ACHN (cell line): ENCODE measurements at regions not wholly inside any gene's neighbourhood (a gene's known extent, or its start where the extent isn't known, plus 50 kb on each side); places are given as distances from the start of the nearest gene placed in this dataset.
"Not testable (repeated sequence)": the region's sequence is repeated elsewhere in the genome, so short reads cannot be mapped to it uniquely, and the experiment has no call there.

Source experiments
- DNase-seq: peaks from one replicate; pipeline ENCODE4 v3.0.0-alpha.2; 2015
- in situ Hi-C: cut with HindIII; loops from 2 replicates; pipeline ENCODE4 v1.10.0; 2017; ENCODE audit warnings: low sequenced_read_pairs, low pct_ligation_motif_present, low pct_unique_long_range_greater_than_20kb

DNA sequence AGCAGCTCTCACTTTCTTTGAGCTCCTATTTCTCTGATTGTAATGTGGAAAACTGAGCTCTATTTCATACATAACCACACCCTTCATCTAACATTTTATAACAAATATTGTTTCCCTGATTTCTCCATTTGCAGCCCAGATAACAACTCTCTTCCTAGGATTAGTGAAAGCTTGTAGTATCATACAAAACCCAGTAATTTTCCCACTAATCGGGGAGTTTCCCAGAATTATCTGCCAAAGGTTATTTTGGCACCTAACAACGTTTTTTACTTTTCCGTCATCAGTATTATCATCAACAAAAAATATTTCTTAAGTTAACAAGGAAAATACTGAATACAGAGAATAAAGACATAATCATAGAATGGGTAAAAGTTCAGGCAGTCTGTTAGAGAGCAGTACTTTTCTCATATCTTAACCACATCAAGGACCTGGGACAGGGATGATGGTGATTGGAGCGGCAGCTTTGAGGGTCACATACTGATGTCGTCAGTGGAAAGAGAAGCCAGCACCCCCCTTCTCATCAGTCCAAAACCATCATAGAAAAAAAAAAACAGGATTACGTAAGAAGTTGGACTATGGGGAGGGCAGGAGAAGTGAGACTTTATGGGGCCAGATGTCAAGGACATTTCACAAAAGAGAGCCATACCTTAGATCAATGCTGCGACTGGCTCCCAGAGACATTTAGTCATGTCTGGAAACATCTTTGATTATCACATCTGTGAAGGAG is 166.1 kb upstream of the TNFAIP3 start:
- no peak for DNase-seq
- in situ Hi-C loops: no loop called here

DNA sequence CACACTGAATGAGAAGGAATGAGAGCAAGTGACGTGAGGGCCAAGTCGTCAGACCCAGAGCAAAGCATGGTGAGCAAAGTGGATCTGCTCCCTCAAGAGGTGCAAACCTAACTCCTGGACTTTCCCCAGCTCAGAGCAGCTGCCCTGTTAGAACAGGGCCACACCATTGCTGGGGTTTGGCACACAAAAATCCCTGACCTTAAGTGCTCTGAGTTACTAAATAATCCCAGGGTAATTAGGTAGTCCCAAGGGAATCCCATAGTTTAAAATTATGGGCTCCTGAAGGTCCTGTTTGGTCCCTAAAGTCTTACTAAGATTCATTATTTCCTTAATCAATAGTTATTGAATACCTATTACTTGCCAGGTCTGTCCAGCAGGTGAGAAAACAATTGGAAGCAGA is 165.1 kb upstream of the TNFAIP3 start:
- in situ Hi-C loops: no loop called here
- DNase-seq: no peak

DNA sequence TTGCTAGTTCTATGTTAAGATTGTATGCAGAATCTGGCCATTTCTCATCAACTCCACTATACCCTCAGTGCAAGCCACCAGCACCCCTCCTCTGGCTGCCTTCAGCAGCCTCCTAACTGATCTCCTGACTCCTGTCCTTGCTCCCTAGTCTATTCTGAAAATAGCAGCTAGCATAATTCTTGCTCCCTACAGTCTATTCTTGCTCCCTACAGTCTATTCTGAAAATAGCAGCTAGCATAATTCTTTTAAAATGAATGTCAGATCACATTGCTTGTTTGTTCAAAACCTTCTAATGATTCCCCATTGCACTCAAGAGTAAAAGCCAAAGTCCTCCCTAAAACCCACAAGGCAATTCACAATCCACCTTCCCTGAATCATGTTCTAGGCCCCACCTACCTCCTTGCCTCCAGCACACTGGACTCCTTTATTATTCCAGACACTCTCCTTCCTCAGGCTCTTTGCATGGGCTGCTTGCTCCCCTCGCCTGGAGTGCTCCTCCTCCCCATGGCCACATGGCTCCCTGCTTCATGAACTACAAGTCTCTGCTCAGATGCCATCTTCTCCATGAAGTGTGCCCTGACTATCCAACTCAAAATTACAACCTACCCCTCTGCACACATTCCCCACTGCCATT is 164.2 kb upstream of the TNFAIP3 start:
- DNase-seq: no peak
- in situ Hi-C loops: no loop called here

DNA sequence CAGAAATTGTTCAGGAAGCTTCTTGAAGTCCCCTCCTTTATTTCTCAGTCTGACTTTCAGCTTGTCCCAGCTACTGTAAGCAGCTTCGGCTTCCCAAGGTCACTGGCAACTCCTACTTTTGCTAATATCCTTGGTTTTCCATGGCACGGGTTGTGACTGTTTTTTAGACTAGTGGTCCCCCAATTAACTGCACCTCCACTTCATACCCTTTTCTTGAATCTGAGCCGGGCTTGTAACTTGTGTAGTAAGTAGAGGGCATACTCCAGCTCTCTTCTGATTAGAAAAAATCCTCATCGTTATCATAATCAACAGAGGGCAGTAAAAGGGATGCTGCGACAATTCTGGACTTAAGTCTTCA is 162.3 kb upstream of the TNFAIP3 start:
- in situ Hi-C loops: no loop called here
- no peak for DNase-seq

DNA sequence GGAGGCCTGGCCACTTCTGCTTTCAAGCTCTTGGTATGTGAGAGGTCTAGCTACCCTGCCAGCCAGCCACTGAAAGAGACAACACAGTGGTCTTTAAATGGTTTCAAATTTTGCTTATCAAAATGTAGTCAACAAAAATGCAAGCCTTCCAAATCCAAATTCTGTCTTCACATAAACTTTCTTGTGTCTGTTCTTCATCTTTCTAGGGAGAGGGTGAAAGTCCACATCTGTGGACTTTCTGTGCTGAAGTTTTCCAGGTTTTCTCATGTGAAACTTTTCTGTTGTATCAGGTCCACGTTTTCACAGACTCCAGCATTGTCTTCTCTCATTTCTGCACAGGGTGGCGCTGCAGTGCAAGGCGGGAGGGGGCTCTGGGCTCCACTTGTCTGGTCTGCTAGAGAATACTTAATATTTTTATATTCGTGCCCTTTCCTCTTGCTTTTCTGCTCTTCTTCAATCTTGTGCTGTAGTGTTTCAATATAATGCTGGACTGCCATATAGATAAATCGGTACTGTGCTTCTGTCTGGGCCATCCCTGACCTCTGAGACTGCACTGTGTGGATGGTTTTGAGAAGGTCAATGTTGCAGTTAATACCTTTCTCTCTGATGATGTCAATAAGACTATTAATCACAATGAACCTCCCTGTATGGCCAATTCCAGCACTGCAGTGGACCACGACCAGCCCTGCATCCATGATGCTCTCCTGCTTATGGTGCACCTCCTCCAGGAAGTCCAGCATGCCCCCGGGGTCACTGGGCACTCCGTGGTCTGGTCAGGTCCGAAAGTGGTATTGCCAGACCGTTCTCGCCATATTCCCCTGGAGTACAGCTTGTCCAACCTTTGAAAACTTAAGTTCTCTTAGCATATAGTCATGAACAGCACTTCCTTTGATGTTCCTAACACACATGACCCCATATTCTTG is 161.6 kb upstream of the TNFAIP3 start:
- in situ Hi-C loops: no loop called here
- DNase-seq: peak; percentile 53

DNA sequence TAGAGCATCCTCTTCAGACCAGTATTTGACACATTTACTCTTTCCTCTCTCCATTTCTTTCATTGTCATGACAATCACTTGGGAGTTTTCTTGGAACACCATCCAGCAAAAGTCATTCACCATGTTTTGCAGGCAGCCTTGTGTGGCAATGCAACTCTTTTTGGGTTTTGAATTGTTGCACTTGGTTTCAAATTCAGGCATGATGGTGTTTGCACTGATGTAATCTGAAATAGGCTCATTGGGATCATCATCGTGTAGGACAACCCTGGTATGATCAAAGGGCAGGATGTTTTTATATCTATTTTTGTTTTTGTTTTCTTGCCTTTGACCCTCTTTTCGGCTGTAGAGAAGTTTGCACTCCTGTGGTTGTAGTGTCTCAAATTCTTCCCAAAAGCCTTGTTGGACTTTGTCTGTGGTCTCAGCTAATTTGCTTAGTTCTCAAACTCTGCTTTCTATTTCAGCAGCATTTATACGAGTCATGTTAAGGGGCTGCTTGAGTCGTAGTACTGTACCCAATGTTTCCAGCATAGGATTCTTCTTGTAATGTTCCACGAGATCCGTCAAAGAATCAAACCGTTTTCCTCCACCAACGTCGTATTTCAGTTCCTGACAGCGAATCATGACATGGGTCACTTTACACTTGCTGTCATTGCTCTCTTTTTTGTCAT is 160.8 kb upstream of the TNFAIP3 start:
- DNase-seq: no peak
- in situ Hi-C loops: no loop called here

DNA sequence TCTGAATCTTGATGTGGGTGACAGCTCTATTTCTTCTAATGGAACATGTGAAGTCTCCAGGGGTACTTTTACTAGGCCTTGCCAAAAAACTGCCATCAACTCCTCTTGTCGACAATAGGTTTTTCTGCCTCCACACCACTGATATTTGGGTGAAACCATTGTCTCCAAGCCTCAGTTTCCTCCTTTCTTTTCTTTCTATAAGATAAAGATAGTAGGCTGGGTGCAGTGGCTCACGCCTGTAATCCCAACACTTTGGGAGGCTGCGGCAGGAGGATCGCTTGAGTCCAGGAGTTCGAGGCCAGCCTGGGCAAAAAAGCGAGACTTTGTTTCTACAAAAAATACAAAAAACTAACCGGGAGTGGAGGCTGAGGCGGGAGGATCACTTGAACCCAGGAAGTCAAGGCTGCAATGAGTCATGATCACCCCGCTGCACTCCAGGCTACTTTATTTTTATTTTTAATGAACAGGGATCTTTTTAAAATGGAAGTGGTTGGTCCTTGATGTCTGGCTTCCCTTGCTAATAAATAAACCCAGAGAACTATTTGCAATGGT is 159.9 kb upstream of the TNFAIP3 start:
- in situ Hi-C loops: no loop called here
- DNase-seq: no peak

DNA sequence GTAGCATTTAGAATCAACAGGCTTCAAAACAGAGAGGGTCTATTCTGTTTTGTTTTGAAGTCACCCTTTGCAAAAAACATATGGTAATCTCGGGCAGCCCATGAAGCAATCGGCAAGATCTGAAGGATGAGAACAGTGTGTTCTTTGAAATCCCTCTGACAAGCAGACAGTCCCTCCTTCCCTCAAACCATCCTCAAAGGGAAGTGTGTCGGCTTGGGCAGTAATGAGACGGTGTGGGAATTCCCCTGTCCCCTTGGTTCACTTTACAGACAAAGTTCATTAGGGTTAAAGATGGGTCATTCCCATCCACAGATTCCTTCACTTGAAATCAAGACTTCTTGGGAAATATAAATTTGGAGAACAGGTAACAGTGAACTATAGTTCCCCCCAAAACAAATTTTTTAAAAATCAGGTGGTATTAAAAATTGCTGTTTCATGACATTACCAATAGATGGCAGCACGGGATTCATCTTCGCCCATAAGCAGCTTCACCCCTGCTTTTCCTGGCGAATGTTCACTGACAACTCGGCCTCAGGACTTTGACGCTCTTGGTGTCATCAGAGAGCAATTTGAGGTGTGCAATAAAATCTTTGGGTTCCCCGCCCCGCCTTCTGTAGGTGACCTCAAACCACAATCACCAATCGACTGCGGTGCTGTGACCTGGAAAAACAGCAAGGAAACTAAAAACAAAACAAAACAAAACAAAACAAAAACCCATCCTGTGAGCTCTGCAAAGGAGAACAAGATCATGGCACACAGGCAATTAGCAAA is 159.3 kb upstream of the TNFAIP3 start:
- in situ Hi-C loops: no loop called here
- DNase-seq: peak; percentile 65

DNA sequence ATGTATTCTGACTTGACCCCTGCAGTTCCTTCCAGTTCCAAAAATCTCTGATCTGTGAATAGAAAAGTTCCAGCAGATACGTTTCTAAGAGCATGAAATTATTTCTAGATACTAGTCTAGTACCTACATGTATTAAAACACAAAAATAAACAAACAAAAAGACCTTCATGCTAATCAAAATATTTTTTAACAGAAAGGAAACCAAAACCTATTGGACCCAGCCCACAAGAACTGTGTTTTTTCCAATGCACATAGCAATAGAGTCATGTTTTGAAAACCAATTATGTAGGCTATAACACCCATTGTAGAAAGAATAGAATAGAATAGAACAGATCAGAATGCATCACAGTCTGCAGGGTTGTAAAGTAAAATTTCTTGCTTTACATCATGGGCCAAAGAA is 158.6 kb upstream of the TNFAIP3 start:
- in situ Hi-C loops: no loop called here
- DNase-seq: no peak

DNA sequence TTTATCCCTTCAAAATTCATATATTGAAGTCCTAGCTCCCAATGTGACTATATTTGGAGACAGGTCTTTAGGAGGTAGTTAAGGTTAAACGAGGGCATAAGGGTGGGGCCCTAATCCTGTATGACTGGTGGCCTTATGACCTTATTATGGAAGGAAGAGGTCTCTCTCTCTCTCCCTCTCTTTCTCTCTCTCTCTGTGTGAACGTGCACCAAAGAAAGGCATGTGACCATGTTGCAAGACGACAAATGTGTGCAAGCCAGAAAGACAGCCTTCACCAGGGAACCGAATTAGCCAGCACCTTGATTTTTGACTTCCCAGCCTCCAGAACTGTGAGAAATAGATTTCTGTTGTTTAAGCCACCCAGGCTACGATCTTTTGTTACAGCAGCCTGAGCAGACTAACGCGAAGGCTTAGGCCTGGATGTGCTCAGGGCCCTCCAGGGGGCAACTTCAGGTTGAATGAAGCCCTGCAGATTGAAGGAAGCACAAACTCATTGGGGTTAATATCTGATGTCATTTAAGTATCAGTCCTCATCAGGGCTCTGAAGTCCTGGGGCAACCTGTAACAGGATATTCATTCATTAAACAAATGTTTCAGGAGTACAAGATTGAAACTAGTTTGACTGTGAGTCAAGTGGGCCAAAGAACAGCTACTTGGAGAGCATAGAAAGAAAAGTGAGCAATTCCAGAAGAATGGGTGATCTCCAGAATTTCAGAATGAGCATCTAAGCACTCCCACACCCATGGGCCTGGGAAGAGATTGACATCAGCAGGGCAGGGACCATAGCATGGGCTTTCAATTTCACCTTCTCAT is 157.4 kb upstream of the TNFAIP3 start:
- DNase-seq: no peak
- in situ Hi-C loops: no loop called here

DNA sequence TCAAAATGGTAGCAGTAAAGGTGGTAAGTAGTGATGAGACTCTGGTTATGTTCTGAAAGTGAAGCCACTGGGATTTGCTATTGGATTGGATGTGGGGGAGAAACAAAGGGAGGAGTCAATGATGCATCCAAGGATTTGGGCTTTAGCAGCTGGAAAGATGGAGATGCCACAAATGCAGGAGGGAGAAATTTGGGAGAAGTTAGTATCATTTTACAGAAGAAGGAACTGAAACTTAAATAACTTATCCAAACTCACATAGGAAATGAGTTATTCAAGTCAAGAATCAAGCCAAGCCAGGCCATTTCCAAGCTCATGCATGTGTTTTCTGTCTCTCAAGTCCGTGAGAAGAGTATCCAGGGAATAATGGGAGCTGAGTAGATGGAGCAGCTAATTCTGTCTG is 155.1 kb upstream of the TNFAIP3 start:
- in situ Hi-C loops: no loop called here
- no peak for DNase-seq

DNA sequence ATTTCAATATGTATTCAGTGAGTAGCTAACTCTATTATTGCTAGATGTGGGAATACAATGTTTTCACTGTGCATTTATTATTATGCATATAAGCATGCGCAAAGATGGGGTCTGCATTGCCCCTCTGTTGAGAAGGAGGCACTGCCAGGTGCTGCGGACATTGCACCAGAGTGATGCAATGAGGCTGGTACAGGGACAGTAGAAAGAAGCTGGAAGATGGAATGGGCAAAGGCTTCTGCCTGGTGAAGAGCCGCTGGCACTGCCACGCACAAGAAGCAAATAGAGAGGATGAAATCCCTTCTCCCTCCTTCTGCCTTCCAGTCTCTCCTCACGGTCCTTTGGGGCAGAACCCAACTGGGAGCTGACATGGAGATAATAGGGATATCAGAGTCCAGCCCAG is 154.5 kb upstream of the TNFAIP3 start:
- DNase-seq: no peak

DNA sequence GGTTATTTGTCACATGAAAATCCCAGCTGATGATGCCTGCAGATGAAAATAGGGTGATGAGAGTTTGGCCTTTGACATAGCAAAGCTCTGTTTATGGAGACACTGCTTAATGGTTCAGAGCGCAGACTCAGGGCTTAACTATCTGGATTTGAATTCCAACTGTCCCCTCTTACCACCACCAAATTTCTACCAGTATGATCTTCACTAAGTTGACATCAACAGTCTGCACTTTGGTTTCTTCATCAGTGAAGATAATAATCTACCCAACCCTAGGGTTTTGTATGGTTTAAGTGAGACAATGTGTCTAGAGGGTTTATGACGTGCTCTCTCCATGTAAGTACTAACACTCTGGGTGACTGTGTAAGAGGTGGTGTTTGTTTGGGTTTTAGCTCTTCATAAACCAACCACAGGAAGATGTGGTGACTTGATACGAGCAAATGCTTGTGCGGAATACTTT is 151.4 kb upstream of the TNFAIP3 start:
- in situ Hi-C loops: no loop called here
- no peak for DNase-seq

More for the DNA sequence above, 154.5 kb upstream of the TNFAIP3 start:
- in situ Hi-C loops: no loop called here

DNA sequence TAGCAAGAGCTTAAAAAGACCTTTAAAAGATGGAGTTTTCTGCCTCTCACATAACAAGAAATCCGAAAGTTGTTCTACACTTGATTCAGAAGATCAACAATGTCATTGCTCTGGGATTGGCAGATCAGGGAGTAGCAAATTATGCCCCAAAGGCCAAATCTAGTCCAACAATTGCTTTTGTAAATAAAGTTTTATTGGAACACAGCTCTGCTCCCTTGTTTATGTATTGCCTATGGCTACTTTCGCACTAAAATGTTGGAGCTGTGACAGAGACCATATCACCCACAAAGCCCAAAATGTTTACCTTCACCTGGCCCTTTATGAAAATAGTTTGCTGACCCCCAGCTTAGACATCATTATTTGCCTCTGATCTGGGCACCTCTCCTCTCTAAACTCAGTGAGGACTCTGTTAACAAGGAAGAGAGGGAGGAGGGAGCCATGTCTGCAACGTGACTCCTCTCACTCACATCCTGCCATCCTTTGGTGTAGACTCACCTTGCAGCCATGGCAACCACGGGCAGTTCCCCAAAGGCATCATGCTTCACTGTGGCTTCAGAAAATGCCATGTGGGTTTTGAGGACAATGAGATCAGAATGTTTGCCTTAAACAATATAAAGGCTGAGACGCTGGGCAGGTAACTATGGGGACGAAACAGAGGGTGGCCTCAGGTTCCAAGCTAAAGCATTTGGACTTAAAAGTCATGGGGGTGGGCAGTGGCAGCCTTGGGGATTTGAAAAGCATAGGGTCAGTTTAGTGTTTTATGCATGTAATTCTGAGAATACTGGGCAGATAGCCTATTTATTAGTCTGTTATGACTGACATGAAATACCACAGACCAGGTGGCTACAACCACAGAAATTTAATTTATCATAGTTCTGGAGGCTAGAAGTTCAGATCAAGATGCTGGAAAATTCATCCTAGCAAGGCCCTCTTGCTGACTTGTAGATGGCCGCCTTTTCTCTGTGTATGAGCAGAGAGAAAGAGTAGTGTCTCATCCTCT is 149.7 kb upstream of the TNFAIP3 start:
- no peak for DNase-seq
- in situ Hi-C loops: no loop called here

DNA sequence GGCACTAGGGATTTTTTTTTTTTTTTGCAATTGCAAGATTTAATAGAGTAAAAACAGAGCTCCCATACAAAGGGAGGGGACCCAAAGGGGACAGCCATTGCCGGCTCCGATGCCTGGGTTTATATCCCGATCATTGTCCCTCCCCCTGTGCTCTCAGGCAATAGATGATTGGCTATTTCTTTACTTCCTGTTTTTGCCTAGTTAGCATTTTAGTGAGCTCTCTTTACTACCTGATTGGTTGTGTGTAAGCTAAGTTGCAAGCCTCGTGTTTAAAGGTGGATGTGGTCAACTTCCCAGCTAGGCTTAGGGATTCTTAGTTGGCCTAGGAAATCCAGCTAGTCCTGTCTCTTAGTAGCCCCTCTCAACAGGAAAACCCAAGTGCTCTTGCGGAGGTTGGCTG is 148.2 kb upstream of the TNFAIP3 start:
- in situ Hi-C loops, DNase-seq: not testable (repeated sequence)

DNA sequence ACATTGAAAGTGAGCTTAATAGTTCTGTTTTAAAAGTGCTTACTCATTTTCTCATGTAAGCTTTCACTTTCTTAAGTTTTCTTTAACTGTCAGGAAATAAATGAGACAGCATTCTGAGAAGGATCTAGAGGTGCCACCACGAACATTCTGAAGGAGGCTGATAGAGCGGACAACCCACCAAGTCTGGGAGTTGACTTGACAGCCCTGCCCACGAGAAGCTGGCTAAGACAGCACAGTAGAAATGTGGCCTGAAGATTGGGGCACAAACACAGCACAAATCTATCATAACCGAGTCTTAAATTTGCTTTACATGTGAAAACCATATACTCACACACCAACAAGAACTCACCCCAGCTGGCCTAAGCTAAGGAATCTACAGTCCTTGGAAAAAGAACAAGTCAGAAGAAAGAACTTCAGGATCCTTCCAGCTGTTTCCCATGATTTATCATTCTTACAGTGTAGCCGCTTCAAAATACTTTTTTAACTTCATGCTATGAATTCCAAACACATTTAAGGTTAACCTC is 144.2 kb upstream of the TNFAIP3 start:
- in situ Hi-C loops: no loop called here
- no peak for DNase-seq
